ENCODE measurements at regions not wholly inside any gene's neighbourhood (a gene's known extent, or its start where the extent isn't known, plus 50 kb on each side); places are given as distances from the start of the nearest gene placed in this dataset.

- TF ChIP-seq CTCF (IDR thresholded peaks at IDR 0.05), result no peak
- TF ChIP-seq EZH2 (IDR thresholded peaks at IDR 0.05; ENCODE audit: borderline replicate concordance, insufficient read depth, low read depth, low read length, poor library complexity, severe bottlenecking), result no peak
Observed at GRCh38 chr7:24504040-24504439, 69.2 kb upstream of the PALS2 start.

All from B cell (primary cell).